Astrocyte of the spinal cord (primary cell): ENCODE measurements at regions not wholly inside any gene's neighbourhood (a gene's known extent, or its start where the extent isn't known, plus 50 kb on each side); places are given as distances from the start of the nearest gene placed in this dataset.
A peak's percentile ranks its signal among the peaks of the same experiment; 100 is the strongest.

Experiments used
- DNase-seq: peaks from one replicate; pipeline ENCODE4 v3.0.0; 2011; ENCODE audit warnings: low read depth, low spot score
- H3K4me3 ChIP-seq: 2 replicates; pipeline ENCODE4 v1.5.1; 2011; ENCODE audit warnings: low read depth, mild to moderate bottlenecking, low read length, moderate library complexity
- in situ Hi-C: cut with HindIII; loops from 2 replicates; pipeline ENCODE4 v1.10.0; 2017; ENCODE audit warnings: low sequenced_read_pairs
- TF ChIP-seq, protein P1 (sequence below): IDR thresholded peaks from 2 replicates; pipeline ENCODE4 v1.5.1; 2012; ENCODE audit warnings: low read depth, mild to moderate bottlenecking, low read length, inconsistent platforms

DNA sequence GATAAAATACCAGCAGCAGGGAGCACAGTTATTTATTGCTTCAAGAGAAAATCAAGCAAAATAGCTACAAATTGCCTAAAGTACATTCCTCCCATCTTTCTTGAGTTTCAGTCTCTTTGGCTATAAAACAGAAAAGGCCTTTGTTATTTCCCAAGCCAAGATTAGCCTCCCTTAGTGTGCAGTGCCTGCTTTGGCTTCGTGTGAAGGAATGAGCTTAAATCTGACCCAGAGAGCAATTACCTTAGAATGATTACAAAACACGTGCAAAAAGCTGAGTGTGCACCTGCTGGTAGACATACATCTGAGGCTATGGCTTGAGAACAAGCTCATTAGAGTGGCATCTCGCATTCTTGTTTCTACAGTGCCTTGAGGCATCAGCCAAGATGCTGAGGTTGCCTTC is 250.8 kb downstream of the C4orf33 start:
- no peak overlapping the region for H3K4me3 ChIP-seq
- TF ChIP-seq, protein P1, sequence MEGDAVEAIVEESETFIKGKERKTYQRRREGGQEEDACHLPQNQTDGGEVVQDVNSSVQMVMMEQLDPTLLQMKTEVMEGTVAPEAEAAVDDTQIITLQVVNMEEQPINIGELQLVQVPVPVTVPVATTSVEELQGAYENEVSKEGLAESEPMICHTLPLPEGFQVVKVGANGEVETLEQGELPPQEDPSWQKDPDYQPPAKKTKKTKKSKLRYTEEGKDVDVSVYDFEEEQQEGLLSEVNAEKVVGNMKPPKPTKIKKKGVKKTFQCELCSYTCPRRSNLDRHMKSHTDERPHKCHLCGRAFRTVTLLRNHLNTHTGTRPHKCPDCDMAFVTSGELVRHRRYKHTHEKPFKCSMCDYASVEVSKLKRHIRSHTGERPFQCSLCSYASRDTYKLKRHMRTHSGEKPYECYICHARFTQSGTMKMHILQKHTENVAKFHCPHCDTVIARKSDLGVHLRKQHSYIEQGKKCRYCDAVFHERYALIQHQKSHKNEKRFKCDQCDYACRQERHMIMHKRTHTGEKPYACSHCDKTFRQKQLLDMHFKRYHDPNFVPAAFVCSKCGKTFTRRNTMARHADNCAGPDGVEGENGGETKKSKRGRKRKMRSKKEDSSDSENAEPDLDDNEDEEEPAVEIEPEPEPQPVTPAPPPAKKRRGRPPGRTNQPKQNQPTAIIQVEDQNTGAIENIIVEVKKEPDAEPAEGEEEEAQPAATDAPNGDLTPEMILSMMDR, result no peak
- DNase-seq, result no peak
- in situ Hi-C loops, result no loop called here

DNA sequence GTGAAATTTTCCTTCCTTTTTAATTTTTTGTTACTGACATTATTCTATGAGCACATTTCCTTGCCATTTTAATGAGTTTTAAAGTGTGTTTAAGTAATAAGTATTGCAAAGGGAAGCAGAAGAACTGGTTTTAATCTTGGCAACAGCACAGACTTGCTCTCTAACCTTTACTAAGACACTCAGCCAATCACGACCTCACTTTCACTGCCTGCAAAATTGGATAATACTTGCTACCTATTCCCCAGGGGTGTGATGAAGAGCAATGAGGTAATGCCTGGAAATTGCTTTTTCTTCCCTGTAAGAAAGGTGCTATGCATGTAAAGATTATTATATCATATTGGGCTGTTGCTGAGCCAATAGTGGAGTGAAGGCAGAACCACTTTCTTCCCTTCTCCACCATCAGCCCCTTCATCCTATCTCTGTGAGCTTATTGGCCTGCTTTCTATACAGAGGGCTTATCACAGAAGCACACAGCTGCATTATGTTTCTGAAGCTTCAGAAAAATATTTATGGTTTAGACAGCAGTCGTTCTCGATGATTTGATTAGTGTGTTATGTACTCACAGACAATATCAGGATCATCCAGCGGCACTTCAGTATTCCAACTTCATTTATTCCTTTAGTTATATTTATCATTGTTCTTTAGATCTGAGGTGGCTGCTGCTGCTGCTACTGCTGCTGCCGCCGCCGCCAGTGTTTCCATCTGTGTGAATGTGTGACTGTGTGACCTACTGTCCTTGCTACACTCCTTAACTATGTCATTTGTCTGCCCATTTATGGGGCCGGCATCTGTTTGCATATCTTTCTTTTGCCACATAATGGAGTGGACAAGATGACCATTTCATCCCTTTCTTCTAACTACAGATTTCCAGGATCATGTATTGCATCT is 255.1 kb downstream of the C4orf33 start:
- DNase-seq, result no peak
- in situ Hi-C loops, result no loop called here
- TF ChIP-seq, protein P1, result no peak
- no peak overlapping the region for H3K4me3 ChIP-seq

DNA sequence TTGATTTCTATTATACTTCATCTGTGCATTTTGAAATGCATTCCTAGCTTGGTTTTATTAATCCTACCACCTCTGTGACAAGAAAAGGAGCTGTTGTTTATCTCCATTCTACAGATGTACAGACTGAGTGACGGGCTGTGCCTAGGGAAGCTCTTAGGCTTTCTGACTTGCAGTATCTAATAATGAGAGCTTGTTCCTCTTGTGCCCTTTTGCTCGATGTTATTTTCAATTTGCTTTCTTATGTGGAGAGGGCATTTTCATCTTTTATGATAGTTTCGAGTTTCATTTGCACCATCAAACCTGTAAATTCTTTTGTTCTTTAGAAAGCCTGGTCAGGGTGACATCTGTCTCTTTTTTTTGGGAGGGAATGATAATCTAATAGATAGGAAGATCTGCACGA is 256.5 kb downstream of the C4orf33 start:
- TF ChIP-seq, protein P1, result no peak
- no peak overlapping the region for H3K4me3 ChIP-seq
- in situ Hi-C loops, result no loop called here
- no peak for DNase-seq

DNA sequence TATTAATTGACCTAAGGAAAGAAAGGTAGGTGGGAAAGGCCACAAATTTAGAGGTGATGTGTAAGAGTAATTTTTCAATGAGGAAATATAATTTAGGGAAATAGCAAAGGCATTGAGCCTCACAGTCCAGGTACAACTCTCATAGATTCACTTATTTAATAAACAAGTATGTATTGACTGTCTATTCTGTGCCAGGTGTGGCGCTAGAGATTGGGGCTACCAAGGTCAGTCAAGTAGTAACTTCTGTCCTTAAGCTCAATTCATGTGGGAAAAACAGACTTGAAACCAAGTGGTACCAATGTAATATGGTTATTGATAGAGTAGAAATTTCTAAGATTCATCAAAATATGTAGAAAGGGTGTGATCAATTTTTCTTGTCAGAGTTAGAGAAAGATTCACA is 257.5 kb downstream of the C4orf33 start:
- DNase-seq, result no peak
- TF ChIP-seq, protein P1, result no peak
- in situ Hi-C loops, result no loop called here

DNA sequence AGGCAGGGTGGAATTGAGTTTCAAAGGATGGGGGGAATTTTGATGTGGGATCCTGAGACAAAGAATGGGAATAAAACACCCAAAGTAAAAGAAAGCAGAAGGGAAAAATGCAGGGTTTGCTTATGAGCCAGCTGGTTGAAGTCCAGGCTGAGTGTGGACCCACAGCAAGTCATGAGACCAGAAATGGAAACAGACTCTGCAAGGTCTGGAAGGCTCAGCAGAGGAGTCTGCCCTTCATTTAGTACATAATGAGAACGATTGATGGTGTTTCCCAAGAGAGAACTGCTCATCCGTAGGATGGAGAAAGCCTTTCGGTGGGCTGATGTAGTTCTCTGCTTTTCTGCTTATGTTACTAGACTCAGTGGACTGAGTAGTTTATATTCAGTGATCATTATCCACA is 259.1 kb downstream of the C4orf33 start:
- no peak for DNase-seq
- in situ Hi-C loops, result no loop called here
- TF ChIP-seq, protein P1, result no peak
- no peak overlapping the region for H3K4me3 ChIP-seq

More for the DNA sequence above, 257.5 kb downstream of the C4orf33 start:
- no peak overlapping the region for H3K4me3 ChIP-seq

DNA sequence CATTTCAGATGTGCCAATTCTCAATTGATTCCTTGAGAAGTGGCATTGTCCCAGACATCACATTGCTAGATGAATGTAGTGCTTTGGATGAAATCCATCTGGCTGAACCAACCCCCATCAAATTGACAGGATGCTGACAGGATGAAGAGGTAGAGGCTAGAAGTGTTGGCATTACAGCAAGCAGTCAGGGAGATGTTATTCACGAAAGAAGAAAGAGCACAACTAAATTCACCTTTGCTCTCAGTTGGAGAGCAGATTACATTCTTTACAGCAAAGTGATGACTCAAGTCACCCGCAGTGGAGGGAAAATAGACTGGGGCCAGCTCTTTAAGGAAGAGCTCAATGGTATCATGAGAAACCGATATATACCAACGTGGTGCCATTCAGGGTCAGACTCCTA is 259.6 kb downstream of the C4orf33 start:
- in situ Hi-C loops, result no loop called here
- TF ChIP-seq, protein P1, result no peak
- peak; percentile 52 for DNase-seq
- no peak overlapping the region for H3K4me3 ChIP-seq
